ENCODE measurements at regions not wholly inside any gene's neighbourhood (a gene's known extent, or its start where the extent isn't known, plus 50 kb on each side); places are given as distances from the start of the nearest gene placed in this dataset.
"Not testable (repeated sequence)": the region's sequence is repeated elsewhere in the genome, so short reads cannot be mapped to it uniquely, and the experiment has no call there.

DNA sequence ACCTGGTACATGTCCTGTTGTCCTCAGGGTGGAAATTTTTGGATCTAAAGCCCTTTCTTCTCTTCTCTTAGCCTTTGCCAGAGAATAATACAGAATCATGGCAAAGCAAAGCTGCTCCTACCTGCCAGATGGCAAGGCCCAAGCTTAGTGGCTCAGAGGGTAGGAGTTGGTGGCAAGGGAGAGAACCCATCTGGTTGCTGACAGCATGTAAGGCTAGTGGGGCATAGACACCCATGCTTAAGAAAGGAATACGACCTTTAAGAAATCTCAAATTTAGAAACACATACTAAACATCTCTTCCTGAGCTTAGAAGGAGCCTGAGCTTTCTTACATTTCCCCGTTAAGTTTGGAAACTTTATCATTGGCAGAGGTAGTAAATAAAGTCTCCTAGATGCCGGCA, 395.0 kb upstream of the SOX9 start:
- DNase-seq (ENCODE audit: low spot score): no peak

DNA sequence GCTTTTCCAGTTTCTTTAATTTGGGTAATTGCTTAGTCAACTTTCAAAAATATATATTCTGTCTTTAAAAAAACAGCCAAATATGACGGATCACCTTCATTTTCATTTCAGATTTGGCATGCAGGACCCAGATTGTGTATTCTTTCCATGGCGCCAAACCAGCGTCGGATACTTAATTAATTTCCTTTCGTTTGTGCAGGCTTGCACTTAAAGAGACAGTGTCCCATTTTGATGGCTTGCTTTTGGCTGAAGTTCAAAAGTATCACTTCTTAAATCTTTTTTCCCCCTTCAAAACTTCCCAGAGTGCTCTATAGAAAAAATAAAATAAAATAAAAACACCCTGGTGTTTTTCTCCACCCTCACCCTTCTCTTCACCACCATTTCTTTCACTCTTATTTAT, 394.5 kb upstream of the SOX9 start:
- no peak for DNase-seq (ENCODE audit: low spot score)

- DNase-seq (ENCODE audit: low spot score): no peak
These were observed 393.5 kb upstream of the SOX9 start for GRCh38 chr17:71727292-71727691.

DNA sequence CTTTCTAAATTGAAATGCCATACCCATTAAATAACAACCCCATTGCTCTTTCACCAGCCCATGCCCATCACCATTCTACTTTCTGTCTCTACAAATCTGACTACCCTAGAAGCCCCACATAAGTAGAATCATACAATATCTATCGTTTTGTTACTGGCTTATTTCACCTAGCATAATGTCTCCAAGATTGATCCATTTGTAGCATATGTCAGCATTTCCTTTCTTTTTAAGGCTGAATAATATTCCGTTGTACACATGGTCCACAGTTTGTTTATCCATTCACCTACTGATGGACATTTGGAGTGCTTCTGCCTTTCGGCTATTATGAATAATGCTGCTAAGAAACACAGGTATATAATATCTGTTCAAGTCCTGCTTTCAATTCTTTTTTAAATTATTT, 393.1 kb upstream of the SOX9 start:
- no peak for DNase-seq (ENCODE audit: low spot score)

- no peak for DNase-seq (ENCODE audit: low spot score)
These were observed 389.9 kb upstream of the SOX9 start for GRCh38 chr17:71730871-71731270.

GRCh38 chr17:71735893-71736292, 384.9 kb upstream of the SOX9 start:
- no peak for DNase-seq (ENCODE audit: low spot score)

GRCh38 chr17:71740866-71741265, 380.0 kb upstream of the SOX9 start:
- no peak for DNase-seq (ENCODE audit: low spot score)

- DNase-seq (ENCODE audit: low spot score): no peak
These were observed 379.0 kb upstream of the SOX9 start for GRCh38 chr17:71741836-71742235.

DNA sequence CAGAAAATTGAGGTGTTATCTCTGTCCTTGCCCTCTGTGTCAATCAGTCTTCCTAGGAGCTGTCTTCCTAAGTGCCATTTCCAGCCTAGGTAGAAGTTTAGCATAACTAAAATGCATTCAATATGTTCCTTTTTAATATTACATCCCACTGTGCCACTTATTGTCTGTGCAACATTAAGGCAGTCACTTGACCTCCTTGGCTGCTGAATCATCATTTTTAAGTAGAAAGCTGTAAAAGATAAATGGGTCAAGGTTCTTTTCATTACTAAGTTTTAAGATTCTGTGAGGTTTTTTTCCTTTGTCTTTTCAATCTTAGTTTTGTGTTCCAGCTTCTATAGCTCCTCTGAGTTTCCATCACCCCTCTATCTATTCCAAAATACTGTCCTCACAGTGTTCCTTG, 371.9 kb upstream of the SOX9 start:
- no peak for DNase-seq (ENCODE audit: low spot score)

GRCh38 chr17:71753070-71753469, 367.8 kb upstream of the SOX9 start:
- no peak for DNase-seq (ENCODE audit: low spot score)

- DNase-seq (ENCODE audit: low spot score): no peak
These were observed 363.7 kb upstream of the SOX9 start for GRCh38 chr17:71757156-71757555.

DNA sequence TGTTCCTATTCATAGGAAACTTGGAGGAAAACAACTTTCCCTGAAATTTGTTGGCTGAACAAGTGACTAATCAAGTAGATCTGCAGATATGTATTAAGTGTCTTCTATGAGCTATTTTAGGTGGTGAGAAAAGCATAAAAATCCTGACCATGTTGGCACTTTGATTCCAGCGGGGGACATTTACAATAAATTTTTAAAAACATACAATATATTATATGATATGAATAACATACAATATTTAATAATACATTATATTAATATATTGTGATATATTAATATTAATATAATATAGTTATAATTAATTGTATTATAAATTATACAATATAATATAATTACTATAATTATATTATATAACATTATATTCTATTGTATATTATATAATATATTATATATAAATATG, 362.9 kb upstream of the SOX9 start:
- DNase-seq (ENCODE audit: low spot score): no peak

GRCh38 chr17:71759422-71760060, 361.3 kb upstream of the SOX9 start:
- DNase-seq (ENCODE audit: low spot score): no peak

- DNase-seq (ENCODE audit: low spot score): no peak
These were observed 360.6 kb upstream of the SOX9 start for GRCh38 chr17:71760062-71760720.

DNA sequence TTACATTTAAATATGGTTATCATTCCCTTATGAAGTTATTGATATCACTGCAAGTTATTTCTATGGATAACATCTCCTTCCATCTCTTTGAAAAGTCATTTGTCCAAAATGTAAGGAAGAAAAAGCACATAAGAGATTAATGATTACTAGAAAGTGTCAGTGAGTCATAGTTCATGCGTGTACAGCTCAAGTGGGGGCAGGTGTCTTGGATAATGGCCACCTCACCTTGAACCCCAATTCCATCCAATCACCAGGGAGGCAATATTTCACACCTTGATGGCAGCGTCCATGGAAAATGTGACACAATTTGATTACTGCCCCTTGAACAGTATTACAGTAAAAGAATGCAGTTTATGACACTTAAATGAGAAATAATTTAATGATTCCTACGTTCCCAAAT, 358.3 kb upstream of the SOX9 start:
- no peak for DNase-seq (ENCODE audit: low spot score)

DNA sequence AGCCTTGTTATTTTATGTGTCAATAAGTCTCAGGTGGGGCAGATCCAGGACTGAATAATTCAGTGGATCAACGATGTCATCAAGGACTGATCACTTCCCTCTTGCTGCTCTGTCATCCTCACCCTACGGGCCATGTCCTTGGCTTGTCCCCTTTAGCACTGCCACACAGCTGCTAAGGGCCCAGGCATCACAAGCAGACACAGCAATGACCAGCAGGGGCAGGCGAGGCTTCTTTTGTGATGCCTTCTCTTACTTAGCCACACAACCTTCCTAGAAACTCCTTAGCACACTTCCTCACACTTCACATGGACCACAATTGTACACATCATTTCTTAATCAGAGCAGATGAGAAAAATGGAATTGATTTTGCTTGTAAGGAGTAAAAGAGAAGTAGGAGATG, 356.3 kb upstream of the SOX9 start:
- DNase-seq (ENCODE audit: low spot score): no peak

GRCh38 chr17:71765437-71765836, 355.4 kb upstream of the SOX9 start:
- no peak for DNase-seq (ENCODE audit: low spot score)

DNA sequence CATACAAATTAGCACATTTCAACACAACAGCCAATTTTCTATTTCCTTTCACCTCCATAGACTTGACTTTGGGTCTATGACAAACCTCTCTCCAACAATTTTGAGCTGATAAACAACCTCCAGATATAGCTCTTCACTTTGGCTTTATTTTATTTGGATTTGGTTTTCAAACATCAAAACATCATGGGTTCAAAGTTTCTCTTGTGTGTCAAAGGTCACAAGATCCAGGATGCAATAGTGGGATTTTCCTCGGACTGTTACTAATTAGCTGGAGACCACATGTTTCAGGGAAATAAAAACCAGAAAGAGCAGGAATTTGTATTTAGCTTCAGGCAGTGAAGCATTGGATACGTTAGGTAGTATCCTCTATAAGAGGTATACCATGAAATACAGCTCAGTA, 351.0 kb upstream of the SOX9 start:
- DNase-seq (ENCODE audit: low spot score): no peak

GRCh38 chr17:71777048-71777640, 343.7 kb upstream of the SOX9 start:
- no peak for DNase-seq (ENCODE audit: low spot score)

- DNase-seq (ENCODE audit: low spot score): no peak
These were observed 341.3 kb upstream of the SOX9 start for GRCh38 chr17:71779482-71779881.

GRCh38 chr17:71780596-71780995, 340.2 kb upstream of the SOX9 start:
- no peak for DNase-seq (ENCODE audit: low spot score)

GRCh38 chr17:71782021-71782420, 338.8 kb upstream of the SOX9 start:
- not testable (repeated sequence) for DNase-seq (ENCODE audit: low spot score)

- peak; percentile 3 for DNase-seq (ENCODE audit: low spot score)
These were observed 330.0 kb upstream of the SOX9 start for GRCh38 chr17:71790791-71791190.

- no peak for DNase-seq (ENCODE audit: low spot score)
These were observed 329.5 kb upstream of the SOX9 start for GRCh38 chr17:71791311-71791710.
